AG10803 (cell line): ENCODE measurements at regions not wholly inside any gene's neighbourhood (a gene's known extent, or its start where the extent isn't known, plus 50 kb on each side); places are given as distances from the start of the nearest gene placed in this dataset.
"Not testable (repeated sequence)": the region's sequence is repeated elsewhere in the genome, so short reads cannot be mapped to it uniquely, and the experiment has no call there.

Source experiments
- DNase-seq: peaks from one replicate; pipeline ENCODE4 v3.0.0; 2010; ENCODE audit warnings: low read depth
- H3K4me3 ChIP-seq: 2 replicates; pipeline ENCODE4 v1.5.1; 2011; ENCODE audit warnings: mild to moderate bottlenecking, low read length, control low read depth
- TF ChIP-seq, protein P1 (sequence below): conservative IDR thresholded peaks from 2 replicates; pipeline ENCODE4 v1.5.1; 2011; ENCODE audit warnings: mild to moderate bottlenecking, low read length, control low read depth, inconsistent platforms

GRCh38 chr4:151857368-151857767 lies 96.6 kb upstream of the GATB start:
- TF ChIP-seq, protein P1, sequence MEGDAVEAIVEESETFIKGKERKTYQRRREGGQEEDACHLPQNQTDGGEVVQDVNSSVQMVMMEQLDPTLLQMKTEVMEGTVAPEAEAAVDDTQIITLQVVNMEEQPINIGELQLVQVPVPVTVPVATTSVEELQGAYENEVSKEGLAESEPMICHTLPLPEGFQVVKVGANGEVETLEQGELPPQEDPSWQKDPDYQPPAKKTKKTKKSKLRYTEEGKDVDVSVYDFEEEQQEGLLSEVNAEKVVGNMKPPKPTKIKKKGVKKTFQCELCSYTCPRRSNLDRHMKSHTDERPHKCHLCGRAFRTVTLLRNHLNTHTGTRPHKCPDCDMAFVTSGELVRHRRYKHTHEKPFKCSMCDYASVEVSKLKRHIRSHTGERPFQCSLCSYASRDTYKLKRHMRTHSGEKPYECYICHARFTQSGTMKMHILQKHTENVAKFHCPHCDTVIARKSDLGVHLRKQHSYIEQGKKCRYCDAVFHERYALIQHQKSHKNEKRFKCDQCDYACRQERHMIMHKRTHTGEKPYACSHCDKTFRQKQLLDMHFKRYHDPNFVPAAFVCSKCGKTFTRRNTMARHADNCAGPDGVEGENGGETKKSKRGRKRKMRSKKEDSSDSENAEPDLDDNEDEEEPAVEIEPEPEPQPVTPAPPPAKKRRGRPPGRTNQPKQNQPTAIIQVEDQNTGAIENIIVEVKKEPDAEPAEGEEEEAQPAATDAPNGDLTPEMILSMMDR = no peak
- no peak overlapping the region for H3K4me3 ChIP-seq
- no peak for DNase-seq

DNA sequence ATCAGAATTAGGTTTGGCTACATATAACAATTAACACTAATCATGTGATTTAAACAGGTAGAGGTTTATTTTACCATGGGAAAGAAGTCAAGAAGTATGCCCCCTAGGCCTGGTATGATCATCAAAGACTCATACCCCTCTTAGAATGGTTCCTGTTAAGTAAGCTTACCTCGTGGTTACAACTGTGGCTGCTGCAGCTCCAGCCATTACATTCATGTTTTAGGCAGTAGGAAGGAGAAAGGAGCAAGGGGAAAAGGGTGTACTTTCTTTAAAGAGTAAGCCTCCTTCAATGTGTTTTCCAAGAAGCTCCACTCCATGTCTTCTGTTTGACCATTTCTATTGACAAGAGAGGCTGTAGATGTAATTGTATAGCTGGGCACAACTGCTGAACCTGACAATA lies 94.9 kb upstream of the GATB start:
- TF ChIP-seq, protein P1 = no peak
- no peak overlapping the region for H3K4me3 ChIP-seq
- DNase-seq = no peak

- no peak for DNase-seq
- no peak overlapping the region for H3K4me3 ChIP-seq
- TF ChIP-seq, protein P1 = no peak
Measured at GRCh38 chr4:151854731-151855130, 93.9 kb upstream of the GATB start.

DNA sequence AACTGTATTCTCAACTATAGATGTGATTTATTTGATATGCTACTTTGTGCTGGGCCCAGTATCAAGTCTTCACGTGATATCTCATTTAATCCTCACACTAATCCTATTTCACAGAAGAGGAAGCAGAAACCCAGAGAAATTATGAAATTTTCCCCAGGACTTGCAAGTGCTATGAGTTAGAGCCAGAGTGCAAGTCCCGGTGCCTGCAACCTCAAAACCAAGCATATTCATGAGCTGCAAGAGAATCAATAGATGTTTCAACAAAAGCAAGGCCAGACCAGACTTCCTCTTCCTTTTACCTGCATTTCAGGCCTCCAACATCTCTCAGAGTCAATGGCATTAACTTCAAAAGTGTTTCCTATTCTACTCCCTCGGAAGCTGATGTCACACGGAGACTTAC lies 92.2 kb upstream of the GATB start:
- H3K4me3 ChIP-seq = no peak overlapping the region
- TF ChIP-seq, protein P1 = no peak
- DNase-seq = no peak

GRCh38 chr4:151852202-151852601 lies 91.4 kb upstream of the GATB start:
- TF ChIP-seq, protein P1 = no peak
- no peak overlapping the region for H3K4me3 ChIP-seq
- no peak for DNase-seq

DNA sequence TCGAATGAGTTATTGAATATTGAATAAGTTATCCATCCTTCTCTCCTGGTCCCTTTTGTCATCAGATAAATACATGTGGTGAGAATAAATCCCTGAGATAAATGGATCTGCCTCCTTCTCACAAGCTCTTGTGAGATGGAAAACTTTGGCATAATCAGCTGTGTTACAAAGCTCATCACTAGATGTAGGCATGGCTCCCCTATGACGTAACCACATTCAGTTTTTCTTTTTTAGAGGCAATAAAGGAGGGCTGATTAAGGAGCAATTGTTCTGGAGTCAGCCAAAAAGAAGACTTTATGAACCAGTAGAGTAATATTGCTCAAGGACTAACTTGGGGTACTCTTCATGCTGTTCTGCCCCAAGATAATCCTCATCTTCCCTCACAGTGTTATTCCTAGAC lies 90.5 kb upstream of the GATB start:
- H3K4me3 ChIP-seq = no peak overlapping the region
- TF ChIP-seq, protein P1 = no peak
- DNase-seq = no peak

DNA sequence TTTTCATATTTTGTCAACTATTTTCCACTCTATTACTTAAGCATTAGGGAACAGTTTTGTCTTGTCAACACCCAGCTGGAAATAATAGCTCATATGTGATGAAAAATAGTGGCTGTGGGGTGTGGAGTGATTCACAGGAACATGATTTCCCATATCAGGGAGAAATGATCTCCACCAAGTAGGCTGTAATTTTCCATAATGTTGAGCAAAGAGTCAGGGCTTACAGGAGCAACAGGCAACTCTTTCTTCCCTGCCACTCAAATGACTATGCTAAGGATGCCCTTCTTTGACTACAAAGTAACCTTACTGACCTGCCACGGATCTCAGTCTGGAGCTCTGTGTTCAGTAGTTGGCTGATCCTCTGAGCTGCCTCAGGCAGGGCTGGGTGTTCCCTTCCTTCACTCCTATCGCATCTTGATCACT lies 90.0 kb upstream of the GATB start:
- TF ChIP-seq, protein P1 = no peak
- no peak for DNase-seq
- H3K4me3 ChIP-seq = no peak overlapping the region

DNA sequence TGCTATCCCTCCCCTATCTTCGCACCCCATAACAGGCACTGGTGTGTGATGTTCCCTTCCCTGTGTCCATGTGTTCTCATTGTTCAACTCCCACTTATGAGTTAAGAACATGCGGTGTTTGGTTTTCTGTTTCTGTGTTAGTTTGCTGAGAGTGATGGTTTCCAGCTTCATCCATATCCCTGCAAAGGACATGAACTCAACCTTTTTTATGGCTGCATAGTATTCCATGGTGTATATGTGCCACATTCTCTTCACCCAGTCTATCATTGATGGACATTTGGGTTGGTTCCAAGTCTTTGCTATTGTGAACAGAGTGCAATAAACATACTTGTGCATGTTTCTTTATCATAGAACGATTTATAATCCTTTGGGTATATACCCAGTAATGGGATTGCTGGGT lies 84.7 kb upstream of the GATB start:
- H3K4me3 ChIP-seq, DNase-seq: not testable (repeated sequence)
